Endodermal cell (in vitro differentiated cells): ENCODE measurements at regions not wholly inside any gene's neighbourhood (a gene's known extent, or its start where the extent isn't known, plus 50 kb on each side); places are given as distances from the start of the nearest gene placed in this dataset.
"Not testable (repeated sequence)": the region's sequence is repeated elsewhere in the genome, so short reads cannot be mapped to it uniquely, and the experiment has no call there.

Experiments
- DNase-seq: peaks from one replicate; pipeline ENCODE4 v3.0.0-alpha.2; 2017
- H3K27ac ChIP-seq: 2 replicates; pipeline ENCODE4 v1.5.1; 2013; ENCODE audit warnings: mild to moderate bottlenecking, low read depth, low read length, moderate library complexity
- H3K27me3 ChIP-seq: 2 replicates; pipeline ENCODE4 v1.6.1; 2013; ENCODE audit warnings: mild to moderate bottlenecking, low read length, moderate library complexity; ENCODE audit not compliant: insufficient read depth, control insufficient read depth, poor library complexity, severe bottlenecking
- H3K36me3 ChIP-seq: 2 replicates; pipeline ENCODE4 v1.7.0; 2013; ENCODE audit warnings: mild to moderate bottlenecking, low read length, moderate library complexity; ENCODE audit not compliant: control insufficient read depth, insufficient read depth
- H3K4me1 ChIP-seq: one replicate; pipeline ENCODE4 v1.7.0; 2013; ENCODE audit warnings: low read length; ENCODE audit not compliant: control insufficient read depth, insufficient read depth
- H3K4me3 ChIP-seq: 2 replicates; pipeline ENCODE4 v1.5.1; 2013; ENCODE audit warnings: mild to moderate bottlenecking, low read length, moderate library complexity
- H3K9ac ChIP-seq: 2 replicates; pipeline ENCODE4 v1.6.1; 2013; ENCODE audit warnings: mild to moderate bottlenecking, low read length, moderate library complexity; ENCODE audit not compliant: poor library complexity, severe bottlenecking; ENCODE audit errors: extremely low read depth
- H3K9me3 ChIP-seq: 2 replicates; pipeline ENCODE4 v1.6.1; 2013; ENCODE audit warnings: mild to moderate bottlenecking, low read length, moderate library complexity; ENCODE audit not compliant: control insufficient read depth
- H3K27ac Mint-ChIP-seq: 2 replicates; pipeline ENCODE4 v1.8.0; 2020; ENCODE audit warnings: mixed read lengths
- H3K27me3 Mint-ChIP-seq: 2 replicates; pipeline ENCODE4 v1.8.0; 2021; ENCODE audit warnings: mild to moderate bottlenecking, mixed read lengths; ENCODE audit not compliant: insufficient read depth
- H3K36me3 Mint-ChIP-seq: 2 replicates; pipeline ENCODE4 v1.8.0; 2020; ENCODE audit warnings: low read depth, mixed read lengths
- H3K4me1 Mint-ChIP-seq: 2 replicates; pipeline ENCODE4 v1.8.0; 2020; ENCODE audit warnings: mixed read lengths
- H3K4me3 Mint-ChIP-seq: 2 replicates; pipeline ENCODE4 v1.8.0; 2020; ENCODE audit warnings: mild to moderate bottlenecking, moderate library complexity, mixed read lengths
- H3K9me3 Mint-ChIP-seq: 2 replicates; pipeline ENCODE4 v1.8.0; 2020; ENCODE audit warnings: mild to moderate bottlenecking, mixed read lengths
- WGBS, 2 experiments: methylation state at CpG; one replicate each; pipeline versions ENCODE4 v1.1.5 to v1.1.7; 2013; ENCODE audit warnings: missing lambda C conversion rate in 2 of 2, mixed read lengths in 1 of 2; ENCODE audit not compliant: insufficient coverage in 1 of 2, insufficient read length in 1 of 2; 5-methylcytosine and 5-hydroxymethylcytosine counted together
- TF ChIP-seq, protein P1 (sequence below): fragments of 200-600 bp; sonication (generic); conservative IDR thresholded peaks from 2 replicates; pipeline ENCODE4 v1.5.0; 2021; ENCODE audit warnings: antibody characterized with exemption, mild to moderate bottlenecking

DNA sequence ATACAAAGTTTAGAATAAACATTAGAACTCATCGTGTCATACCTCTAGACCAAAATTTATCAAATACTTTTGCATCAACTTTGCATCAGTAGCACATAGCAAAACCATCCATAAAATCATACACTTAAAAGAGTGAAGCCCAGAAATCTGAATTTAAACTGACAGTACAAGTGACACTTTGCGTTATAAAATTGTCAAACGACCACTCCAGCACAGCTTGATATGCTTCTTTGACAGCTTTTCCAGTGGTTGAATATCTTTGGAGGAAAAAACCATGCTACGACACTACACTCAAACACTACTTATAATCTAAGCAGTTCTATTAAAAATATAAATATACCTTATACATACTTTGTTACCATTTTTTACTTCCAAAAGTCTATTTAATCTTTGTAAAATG lies 1644.4 kb downstream of the STIM2 start:
- 91 to 92% methylated on average over 2 to 4 of the region's 4 CpGs for WGBS, 2 experiments
- H3K27me3 ChIP-seq: no peaks in the 10 kb centered on the region
- H3K4me3 Mint-ChIP-seq: no peak overlapping the region
- H3K36me3 ChIP-seq: no peaks in the 10 kb centered on the region
- H3K4me1 ChIP-seq: no peaks in the 10 kb centered on the region
- H3K36me3 Mint-ChIP-seq: no peaks in the 10 kb centered on the region
- H3K4me3 ChIP-seq: no peak overlapping the region
- TF ChIP-seq, protein P1, sequence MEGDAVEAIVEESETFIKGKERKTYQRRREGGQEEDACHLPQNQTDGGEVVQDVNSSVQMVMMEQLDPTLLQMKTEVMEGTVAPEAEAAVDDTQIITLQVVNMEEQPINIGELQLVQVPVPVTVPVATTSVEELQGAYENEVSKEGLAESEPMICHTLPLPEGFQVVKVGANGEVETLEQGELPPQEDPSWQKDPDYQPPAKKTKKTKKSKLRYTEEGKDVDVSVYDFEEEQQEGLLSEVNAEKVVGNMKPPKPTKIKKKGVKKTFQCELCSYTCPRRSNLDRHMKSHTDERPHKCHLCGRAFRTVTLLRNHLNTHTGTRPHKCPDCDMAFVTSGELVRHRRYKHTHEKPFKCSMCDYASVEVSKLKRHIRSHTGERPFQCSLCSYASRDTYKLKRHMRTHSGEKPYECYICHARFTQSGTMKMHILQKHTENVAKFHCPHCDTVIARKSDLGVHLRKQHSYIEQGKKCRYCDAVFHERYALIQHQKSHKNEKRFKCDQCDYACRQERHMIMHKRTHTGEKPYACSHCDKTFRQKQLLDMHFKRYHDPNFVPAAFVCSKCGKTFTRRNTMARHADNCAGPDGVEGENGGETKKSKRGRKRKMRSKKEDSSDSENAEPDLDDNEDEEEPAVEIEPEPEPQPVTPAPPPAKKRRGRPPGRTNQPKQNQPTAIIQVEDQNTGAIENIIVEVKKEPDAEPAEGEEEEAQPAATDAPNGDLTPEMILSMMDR: no peak
- no peaks in the 10 kb centered on the region for H3K9me3 ChIP-seq
- H3K27me3 Mint-ChIP-seq: no peaks in the 10 kb centered on the region
- H3K27ac Mint-ChIP-seq: no peak overlapping the region
- H3K4me1 Mint-ChIP-seq: no peaks in the 10 kb centered on the region
- DNase-seq: no peak
- H3K9ac ChIP-seq: no peak overlapping the region
- no peak overlapping the region for H3K27ac ChIP-seq
- H3K9me3 Mint-ChIP-seq: peaks cover 3% of the 10 kb centered on the region

- no peak for DNase-seq
- Histone ChIP-seq H3K4me3 (no peak overlapping the region), H3K4me1 (no peaks in the 10 kb centered on the region), H3K27ac (no peak overlapping the region), H3K36me3 (no peaks in the 10 kb centered on the region), H3K9ac (no peak overlapping the region), H3K27me3 (no peaks in the 10 kb centered on the region), H3K9me3 (no peaks in the 10 kb centered on the region)
- Mint-ChIP-seq H3K4me3 (no peak overlapping the region), H3K27ac (no peak overlapping the region), H3K27me3 (no peaks in the 10 kb centered on the region), H3K36me3 (no peaks in the 10 kb centered on the region), H3K9me3 (no peaks in the 10 kb centered on the region), H3K4me1 (peaks cover under 1% of the 10 kb centered on the region)
- WGBS, 2 experiments: 92 to 99% methylated on average over 7 to 9 of the region's 9 CpGs
- TF ChIP-seq, protein P1: no peak
Measured at GRCh38 chr4:28508636-28509035, 1648.0 kb downstream of the STIM2 start.

DNA sequence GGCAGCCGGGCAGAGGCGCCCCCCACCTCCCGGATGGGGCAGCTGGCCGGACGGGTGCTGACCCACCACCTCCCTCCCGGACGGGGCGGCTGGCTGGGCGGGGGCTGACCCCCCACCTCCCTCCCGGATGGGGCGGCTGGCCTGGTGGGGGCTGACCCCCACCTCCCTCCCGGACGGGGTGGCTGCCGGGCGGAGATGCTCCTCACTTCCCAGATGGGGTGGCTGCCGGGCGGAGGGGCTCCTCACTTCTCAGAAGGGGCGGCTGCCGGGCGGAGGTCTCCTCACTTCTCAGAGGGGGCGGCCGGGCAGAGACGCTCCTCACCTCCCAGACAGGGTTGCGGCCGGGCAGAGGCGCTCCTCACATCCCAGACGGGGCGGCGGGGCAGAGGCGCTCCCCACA lies 1654.1 kb downstream of the STIM2 start:
- not testable (repeated sequence) for H3K27me3 ChIP-seq, H3K4me1 Mint-ChIP-seq, DNase-seq, H3K36me3 Mint-ChIP-seq, H3K4me3 Mint-ChIP-seq, H3K27ac ChIP-seq, H3K4me1 ChIP-seq, H3K27ac Mint-ChIP-seq, H3K9ac ChIP-seq, H3K4me3 ChIP-seq, H3K9me3 ChIP-seq, H3K27me3 Mint-ChIP-seq, H3K36me3 ChIP-seq
- 95 to 100% methylated on average over 2 to 30 of the region's 30 CpGs for WGBS, 2 experiments
- H3K9me3 Mint-ChIP-seq: peaks cover 16% of the 10 kb centered on the region

DNA sequence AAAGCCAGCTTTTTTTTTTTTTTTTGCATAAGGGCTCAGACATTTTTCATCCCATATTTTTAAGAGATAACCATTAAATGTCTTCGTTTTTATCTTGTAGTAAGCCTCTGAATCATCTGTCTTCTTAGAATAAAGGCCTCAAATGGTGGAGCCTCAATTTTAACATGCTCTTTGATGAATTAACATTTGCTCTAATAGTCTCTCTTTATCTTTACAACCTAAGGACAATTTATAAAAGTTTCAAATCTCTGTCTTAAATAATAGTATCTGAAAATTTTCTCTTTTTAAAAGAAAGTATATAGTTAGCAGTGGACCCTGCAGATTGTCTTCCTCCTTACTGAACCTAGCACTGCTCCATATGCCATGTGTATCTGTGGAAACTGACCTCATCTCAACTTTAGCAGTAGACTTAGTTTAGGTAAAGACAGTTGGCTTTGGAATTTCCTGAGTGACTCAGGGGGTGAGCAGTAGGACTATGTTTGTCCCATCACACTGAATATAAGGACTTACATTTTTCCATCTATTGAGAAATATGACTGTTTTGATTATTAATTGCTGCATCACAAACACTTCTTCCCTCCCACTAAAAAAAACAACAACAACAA lies 1658.0 kb downstream of the STIM2 start:
- H3K36me3 ChIP-seq: no peaks in the 10 kb centered on the region
- Mint-ChIP-seq H3K9me3 (peaks cover 16% of the 10 kb centered on the region), H3K27me3 (no peaks in the 10 kb centered on the region), H3K27ac (no peak overlapping the region), H3K4me1 (peaks cover 3% of the 10 kb centered on the region), H3K4me3 (no peak overlapping the region), H3K36me3 (no peaks in the 10 kb centered on the region)
- no peaks in the 10 kb centered on the region for H3K27me3 ChIP-seq
- 88 to 97% methylated on average over 1 of the region's 1 CpG for WGBS, 2 experiments
- H3K9ac ChIP-seq: no peak overlapping the region
- H3K27ac ChIP-seq: no peak overlapping the region
- H3K9me3 ChIP-seq: no peaks in the 10 kb centered on the region
- DNase-seq: no peak
- no peak overlapping the region for H3K4me3 ChIP-seq
- TF ChIP-seq, protein P1: no peak
- no peaks in the 10 kb centered on the region for H3K4me1 ChIP-seq
